Dermis microvascular lymphatic vessel endothelial cell (primary cell): ENCODE measurements at regions not wholly inside any gene's neighbourhood (a gene's known extent, or its start where the extent isn't known, plus 50 kb on each side); places are given as distances from the start of the nearest gene placed in this dataset.
"Not testable (repeated sequence)": the region's sequence is repeated elsewhere in the genome, so short reads cannot be mapped to it uniquely, and the experiment has no call there.

Source experiments
- DNase-seq, 2 donors: peaks; one replicate each; pipeline versions ENCODE4 v3.0.0 to v3.0.0-alpha.2; 2010; ENCODE audit warnings: low read depth in 2 of 2

GRCh38 chr3:72660270-72661114 lies 187.8 kb downstream of the SHQ1 start:
- no peak for DNase-seq

GRCh38 chr3:72659596-72659995 lies 188.6 kb downstream of the SHQ1 start:
- no peak for DNase-seq

- no peak for DNase-seq
Observed at GRCh38 chr3:72659188-72659587, 189.1 kb downstream of the SHQ1 start.

GRCh38 chr3:72658466-72659100 lies 189.7 kb downstream of the SHQ1 start:
- DNase-seq: no peak

- no peak for DNase-seq
Observed at GRCh38 chr3:72657666-72658065, 190.6 kb downstream of the SHQ1 start.

GRCh38 chr3:72655723-72656122 lies 192.5 kb downstream of the SHQ1 start:
- no peak for DNase-seq

GRCh38 chr3:72655131-72655551 lies 193.1 kb downstream of the SHQ1 start:
- DNase-seq: no peak

- no peak for DNase-seq
Observed at GRCh38 chr3:72652395-72652794, 195.8 kb downstream of the SHQ1 start.

GRCh38 chr3:72651498-72651897 lies 196.7 kb downstream of the SHQ1 start:
- DNase-seq: no peak

- no peak for DNase-seq
Observed at GRCh38 chr3:72646263-72646662, 202.0 kb downstream of the SHQ1 start.

- not testable (repeated sequence) for DNase-seq
Observed at GRCh38 chr3:72643635-72644034, 204.6 kb downstream of the SHQ1 start.

- DNase-seq: no peak
Observed at GRCh38 chr3:72641684-72642083, 206.6 kb downstream of the SHQ1 start.

GRCh38 chr3:72641072-72641471 lies 207.2 kb downstream of the SHQ1 start:
- DNase-seq: no peak

GRCh38 chr3:72636969-72637597 lies 211.2 kb downstream of the SHQ1 start:
- DNase-seq: no peak

- DNase-seq: no peak
Observed at GRCh38 chr3:72635551-72635950, 212.7 kb downstream of the SHQ1 start.

GRCh38 chr3:72634128-72634527 lies 214.1 kb downstream of the SHQ1 start:
- no peak for DNase-seq

GRCh38 chr3:72633534-72633933 lies 214.7 kb downstream of the SHQ1 start:
- no peak for DNase-seq

- DNase-seq: no peak
Observed at GRCh38 chr3:72633121-72633520, 215.1 kb downstream of the SHQ1 start.

- DNase-seq: no peak
Observed at GRCh38 chr3:72632129-72632528, 216.1 kb downstream of the SHQ1 start.

GRCh38 chr3:72630969-72631344 lies 217.3 kb downstream of the SHQ1 start:
- DNase-seq: no peak

GRCh38 chr3:72630327-72630968 lies 217.8 kb downstream of the SHQ1 start:
- no peak for DNase-seq

- no peak for DNase-seq
Observed at GRCh38 chr3:72629191-72629631, 219.0 kb downstream of the SHQ1 start.
